ELR (cell line): ENCODE measurements at regions not wholly inside any gene's neighbourhood (a gene's known extent, or its start where the extent isn't known, plus 50 kb on each side); places are given as distances from the start of the nearest gene placed in this dataset.

Experiments used
- DNase-seq: peaks from one replicate; pipeline ENCODE4 v3.0.0-alpha.2; 2015; ENCODE audit warnings: low read depth

- DNase-seq, result no peak
Measured at GRCh38 chr1:29441916-29442668, 205.8 kb downstream of the PTPRU start.

- DNase-seq, result no peak
Measured at GRCh38 chr1:29439615-29440014, 203.3 kb downstream of the PTPRU start.

GRCh38 chr1:29438991-29439390, 202.7 kb downstream of the PTPRU start:
- DNase-seq, result no peak

- DNase-seq, result no peak
Measured at GRCh38 chr1:29437946-29438345, 201.6 kb downstream of the PTPRU start.

- DNase-seq, result no peak
Measured at GRCh38 chr1:29436181-29436785, 200.0 kb downstream of the PTPRU start.

- DNase-seq, result no peak
Measured at GRCh38 chr1:29433830-29434229, 197.5 kb downstream of the PTPRU start.

GRCh38 chr1:29431138-29431537, 194.8 kb downstream of the PTPRU start:
- no peak for DNase-seq

GRCh38 chr1:29429656-29430055, 193.3 kb downstream of the PTPRU start:
- DNase-seq, result no peak

GRCh38 chr1:29428997-29429396, 192.7 kb downstream of the PTPRU start:
- no peak for DNase-seq

- no peak for DNase-seq
Measured at GRCh38 chr1:29428280-29428615, 191.9 kb downstream of the PTPRU start.

GRCh38 chr1:29427614-29428279, 191.4 kb downstream of the PTPRU start:
- no peak for DNase-seq

GRCh38 chr1:29426701-29427279, 190.5 kb downstream of the PTPRU start:
- no peak for DNase-seq

- DNase-seq, result no peak
Measured at GRCh38 chr1:29425631-29426030, 189.3 kb downstream of the PTPRU start.

GRCh38 chr1:29424266-29424665, 187.9 kb downstream of the PTPRU start:
- DNase-seq, result no peak

GRCh38 chr1:29420202-29420601, 183.9 kb downstream of the PTPRU start:
- DNase-seq, result no peak

- no peak for DNase-seq
Measured at GRCh38 chr1:29417971-29418370, 181.6 kb downstream of the PTPRU start.

- DNase-seq, result no peak
Measured at GRCh38 chr1:29417147-29417858, 181.0 kb downstream of the PTPRU start.

- no peak for DNase-seq
Measured at GRCh38 chr1:29416267-29417146, 180.2 kb downstream of the PTPRU start.

- DNase-seq, result no peak
Measured at GRCh38 chr1:29415861-29416260, 179.5 kb downstream of the PTPRU start.

GRCh38 chr1:29415156-29415830, 179.0 kb downstream of the PTPRU start:
- peak; percentile 34 for DNase-seq

- no peak for DNase-seq
Measured at GRCh38 chr1:29414086-29414485, 177.8 kb downstream of the PTPRU start.
